H1 (cell line): ENCODE measurements at regions not wholly inside any gene's neighbourhood (a gene's known extent, or its start where the extent isn't known, plus 50 kb on each side); places are given as distances from the start of the nearest gene placed in this dataset.

Experiments
- BRCA1 ChIP-seq: IDR thresholded peaks from 2 replicates; pipeline ENCODE4 v1.6.1; 2012; ENCODE audit warnings: low read depth, low read length, improper control_type of control experiment
- CBX5 ChIP-seq: fragments of 300-800, 300-1000 bp; sonication (generic); IDR thresholded peaks from 2 replicates; pipeline ENCODE4 v1.7.1; 2016; ENCODE audit warnings: antibody characterized with exemption, low read length, low read depth
- EP300 ChIP-seq, 2 experiments: IDR thresholded peaks; 1 replicate in 1 of 2; 2 replicates in 1 of 2; pipeline ENCODE4 v1.6.1; 2011 to 2012; ENCODE audit warnings: low read depth in 2 of 2, low read length in 2 of 2, mild to moderate bottlenecking in 2 of 2, borderline replicate concordance in 1 of 2, inconsistent platforms in 1 of 2, moderate library complexity in 1 of 2
- HDAC6 ChIP-seq: IDR thresholded peaks from one replicate; pipeline ENCODE4 v1.7.1; 2012; ENCODE audit warnings: low read depth, mild to moderate bottlenecking, inconsistent platforms, low read length, moderate library complexity
- RFX5 ChIP-seq: IDR thresholded peaks from 2 replicates; pipeline ENCODE4 v1.6.1; 2011; ENCODE audit warnings: low read depth, low read length, improper control_type of control experiment, borderline replicate concordance
- SIX5 ChIP-seq: IDR thresholded peaks from 2 replicates; pipeline ENCODE4 v1.6.1; 2011; ENCODE audit warnings: mild to moderate bottlenecking, low read depth, low read length
- TAF1 ChIP-seq: IDR thresholded peaks from 2 replicates; pipeline ENCODE4 v1.6.1; 2011; ENCODE audit warnings: mild to moderate bottlenecking, low read depth, low read length
- TAF7 ChIP-seq: optimal IDR thresholded peaks from 2 replicates; pipeline ENCODE3; 2011; ENCODE audit warnings: low read depth, mild to moderate bottlenecking, inconsistent platforms, low read length, moderate library complexity, borderline replicate concordance
- TF ChIP-seq, protein P1 (sequence below): fragments of 300-600 bp; sonication (generic); IDR thresholded peaks from 2 replicates; pipeline ENCODE4 v1.7.1; 2012; ENCODE audit warnings: low read length, moderate library complexity, mild to moderate bottlenecking, inconsistent platforms; ENCODE audit not compliant: insufficient replicate concordance

DNA sequence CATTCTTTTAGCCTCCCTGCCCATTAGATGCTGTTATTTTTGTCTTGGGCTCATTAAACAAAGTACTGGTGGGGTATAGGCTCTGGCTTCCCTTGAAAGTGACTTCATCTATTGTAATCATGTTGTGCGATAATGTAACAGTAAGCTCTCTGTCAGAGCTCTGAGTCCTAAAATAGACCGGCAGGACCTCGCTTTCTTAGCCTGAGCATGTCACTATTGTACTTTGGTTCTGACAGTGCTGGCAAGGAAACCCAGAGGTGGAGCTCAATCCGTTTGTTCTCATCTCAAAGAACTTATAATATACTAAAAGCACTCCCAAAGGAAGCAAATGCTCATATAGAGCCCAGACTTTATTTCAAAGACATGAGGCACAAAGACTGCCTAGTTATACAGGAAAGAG is 339.1 kb upstream of the CCNH start (continued):
- TF ChIP-seq, protein P1, sequence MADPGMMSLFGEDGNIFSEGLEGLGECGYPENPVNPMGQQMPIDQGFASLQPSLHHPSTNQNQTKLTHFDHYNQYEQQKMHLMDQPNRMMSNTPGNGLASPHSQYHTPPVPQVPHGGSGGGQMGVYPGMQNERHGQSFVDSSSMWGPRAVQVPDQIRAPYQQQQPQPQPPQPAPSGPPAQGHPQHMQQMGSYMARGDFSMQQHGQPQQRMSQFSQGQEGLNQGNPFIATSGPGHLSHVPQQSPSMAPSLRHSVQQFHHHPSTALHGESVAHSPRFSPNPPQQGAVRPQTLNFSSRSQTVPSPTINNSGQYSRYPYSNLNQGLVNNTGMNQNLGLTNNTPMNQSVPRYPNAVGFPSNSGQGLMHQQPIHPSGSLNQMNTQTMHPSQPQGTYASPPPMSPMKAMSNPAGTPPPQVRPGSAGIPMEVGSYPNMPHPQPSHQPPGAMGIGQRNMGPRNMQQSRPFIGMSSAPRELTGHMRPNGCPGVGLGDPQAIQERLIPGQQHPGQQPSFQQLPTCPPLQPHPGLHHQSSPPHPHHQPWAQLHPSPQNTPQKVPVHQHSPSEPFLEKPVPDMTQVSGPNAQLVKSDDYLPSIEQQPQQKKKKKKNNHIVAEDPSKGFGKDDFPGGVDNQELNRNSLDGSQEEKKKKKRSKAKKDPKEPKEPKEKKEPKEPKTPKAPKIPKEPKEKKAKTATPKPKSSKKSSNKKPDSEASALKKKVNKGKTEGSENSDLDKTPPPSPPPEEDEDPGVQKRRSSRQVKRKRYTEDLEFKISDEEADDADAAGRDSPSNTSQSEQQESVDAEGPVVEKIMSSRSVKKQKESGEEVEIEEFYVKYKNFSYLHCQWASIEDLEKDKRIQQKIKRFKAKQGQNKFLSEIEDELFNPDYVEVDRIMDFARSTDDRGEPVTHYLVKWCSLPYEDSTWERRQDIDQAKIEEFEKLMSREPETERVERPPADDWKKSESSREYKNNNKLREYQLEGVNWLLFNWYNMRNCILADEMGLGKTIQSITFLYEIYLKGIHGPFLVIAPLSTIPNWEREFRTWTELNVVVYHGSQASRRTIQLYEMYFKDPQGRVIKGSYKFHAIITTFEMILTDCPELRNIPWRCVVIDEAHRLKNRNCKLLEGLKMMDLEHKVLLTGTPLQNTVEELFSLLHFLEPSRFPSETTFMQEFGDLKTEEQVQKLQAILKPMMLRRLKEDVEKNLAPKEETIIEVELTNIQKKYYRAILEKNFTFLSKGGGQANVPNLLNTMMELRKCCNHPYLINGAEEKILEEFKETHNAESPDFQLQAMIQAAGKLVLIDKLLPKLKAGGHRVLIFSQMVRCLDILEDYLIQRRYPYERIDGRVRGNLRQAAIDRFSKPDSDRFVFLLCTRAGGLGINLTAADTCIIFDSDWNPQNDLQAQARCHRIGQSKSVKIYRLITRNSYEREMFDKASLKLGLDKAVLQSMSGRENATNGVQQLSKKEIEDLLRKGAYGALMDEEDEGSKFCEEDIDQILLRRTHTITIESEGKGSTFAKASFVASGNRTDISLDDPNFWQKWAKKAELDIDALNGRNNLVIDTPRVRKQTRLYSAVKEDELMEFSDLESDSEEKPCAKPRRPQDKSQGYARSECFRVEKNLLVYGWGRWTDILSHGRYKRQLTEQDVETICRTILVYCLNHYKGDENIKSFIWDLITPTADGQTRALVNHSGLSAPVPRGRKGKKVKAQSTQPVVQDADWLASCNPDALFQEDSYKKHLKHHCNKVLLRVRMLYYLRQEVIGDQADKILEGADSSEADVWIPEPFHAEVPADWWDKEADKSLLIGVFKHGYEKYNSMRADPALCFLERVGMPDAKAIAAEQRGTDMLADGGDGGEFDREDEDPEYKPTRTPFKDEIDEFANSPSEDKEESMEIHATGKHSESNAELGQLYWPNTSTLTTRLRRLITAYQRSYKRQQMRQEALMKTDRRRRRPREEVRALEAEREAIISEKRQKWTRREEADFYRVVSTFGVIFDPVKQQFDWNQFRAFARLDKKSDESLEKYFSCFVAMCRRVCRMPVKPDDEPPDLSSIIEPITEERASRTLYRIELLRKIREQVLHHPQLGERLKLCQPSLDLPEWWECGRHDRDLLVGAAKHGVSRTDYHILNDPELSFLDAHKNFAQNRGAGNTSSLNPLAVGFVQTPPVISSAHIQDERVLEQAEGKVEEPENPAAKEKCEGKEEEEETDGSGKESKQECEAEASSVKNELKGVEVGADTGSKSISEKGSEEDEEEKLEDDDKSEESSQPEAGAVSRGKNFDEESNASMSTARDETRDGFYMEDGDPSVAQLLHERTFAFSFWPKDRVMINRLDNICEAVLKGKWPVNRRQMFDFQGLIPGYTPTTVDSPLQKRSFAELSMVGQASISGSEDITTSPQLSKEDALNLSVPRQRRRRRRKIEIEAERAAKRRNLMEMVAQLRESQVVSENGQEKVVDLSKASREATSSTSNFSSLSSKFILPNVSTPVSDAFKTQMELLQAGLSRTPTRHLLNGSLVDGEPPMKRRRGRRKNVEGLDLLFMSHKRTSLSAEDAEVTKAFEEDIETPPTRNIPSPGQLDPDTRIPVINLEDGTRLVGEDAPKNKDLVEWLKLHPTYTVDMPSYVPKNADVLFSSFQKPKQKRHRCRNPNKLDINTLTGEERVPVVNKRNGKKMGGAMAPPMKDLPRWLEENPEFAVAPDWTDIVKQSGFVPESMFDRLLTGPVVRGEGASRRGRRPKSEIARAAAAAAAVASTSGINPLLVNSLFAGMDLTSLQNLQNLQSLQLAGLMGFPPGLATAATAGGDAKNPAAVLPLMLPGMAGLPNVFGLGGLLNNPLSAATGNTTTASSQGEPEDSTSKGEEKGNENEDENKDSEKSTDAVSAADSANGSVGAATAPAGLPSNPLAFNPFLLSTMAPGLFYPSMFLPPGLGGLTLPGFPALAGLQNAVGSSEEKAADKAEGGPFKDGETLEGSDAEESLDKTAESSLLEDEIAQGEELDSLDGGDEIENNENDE = no peak
- no peak for TF ChIP-seq CBX5
- no peak for TF ChIP-seq TAF1
- no peak for TF ChIP-seq EP300 (IDR thresholded peaks at IDR 0.05; ENCODE audit: borderline replicate concordance in 1 of 2, low read depth in 2 of 2, low read length in 2 of 2)
- TF ChIP-seq HDAC6 = no peak
- TF ChIP-seq RFX5 = no peak
- no peak for TF ChIP-seq TAF7
- no peak for TF ChIP-seq BRCA1
- no peak for TF ChIP-seq SIX5
